ENCODE measurements at regions not wholly inside any gene's neighbourhood (a gene's known extent, or its start where the extent isn't known, plus 50 kb on each side); places are given as distances from the start of the nearest gene placed in this dataset.

GRCh38 chr13:39981056-39981455 is 325.6 kb downstream of the COG6 start:
- no peak for DNase-seq

GRCh38 chr13:39982745-39983144 is 327.3 kb downstream of the COG6 start:
- no peak for DNase-seq

DNA sequence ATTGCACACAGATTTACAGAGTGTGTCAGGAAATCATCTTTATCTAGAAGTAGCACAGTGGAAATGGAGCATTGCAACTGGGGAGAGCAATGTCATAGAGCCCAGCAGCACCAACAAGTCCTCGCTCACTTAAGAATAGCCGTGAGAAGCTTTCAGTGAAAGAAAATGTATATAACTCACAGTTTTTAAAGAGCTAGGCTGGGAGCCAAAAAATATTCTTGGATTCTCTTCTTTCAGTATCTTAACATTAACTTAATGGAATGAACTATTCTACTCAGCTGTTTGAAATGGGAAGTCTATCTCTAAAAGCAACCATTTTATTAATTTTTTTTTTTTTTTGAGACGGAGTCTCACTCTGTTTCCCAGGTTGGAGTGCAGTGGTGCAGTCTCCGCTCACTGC is 329.6 kb downstream of the COG6 start:
- no peak for DNase-seq

GRCh38 chr13:39988351-39988750 is 332.9 kb downstream of the COG6 start:
- DNase-seq = no peak

GRCh38 chr13:39998166-39998565 is 342.7 kb downstream of the COG6 start:
- peak; percentile 19 for DNase-seq

GRCh38 chr13:40002016-40002415 is 346.6 kb downstream of the COG6 start:
- DNase-seq = no peak

- no peak for DNase-seq
These were observed 358.1 kb downstream of the COG6 start for GRCh38 chr13:40013554-40013953.

DNA sequence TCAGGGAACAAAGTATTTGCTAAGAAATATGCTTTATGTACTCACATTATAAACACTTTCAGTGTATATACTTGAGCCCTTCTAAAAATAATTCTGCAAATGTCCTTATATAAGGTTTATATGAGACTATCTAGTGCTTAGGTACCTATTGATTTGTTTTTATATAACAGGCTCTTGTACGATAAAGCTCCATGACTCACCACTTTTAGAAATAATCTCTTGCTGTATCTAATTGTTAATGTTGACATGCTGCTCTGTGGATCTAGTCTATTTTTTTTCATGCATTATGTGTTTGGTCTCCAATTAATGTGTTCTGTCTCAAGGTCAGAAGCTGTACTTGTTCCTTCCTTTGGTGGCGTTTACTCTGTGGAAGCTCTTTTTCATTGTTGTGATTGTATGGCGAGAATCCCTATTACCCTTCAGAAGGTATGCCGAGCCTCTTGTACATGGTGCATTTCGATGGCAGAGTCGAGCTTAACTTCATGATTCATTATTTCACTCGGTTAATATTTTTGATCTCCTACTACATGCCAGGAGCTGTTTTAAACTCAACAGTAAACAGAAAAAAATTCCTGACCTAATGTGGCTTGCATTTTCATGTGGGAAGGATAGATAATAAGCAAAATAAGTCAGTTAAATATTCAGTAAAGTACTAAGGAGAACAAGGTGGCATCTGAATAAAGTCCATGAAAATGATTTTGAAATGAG is 361.6 kb downstream of the COG6 start:
- DNase-seq = no peak

- no peak for DNase-seq
These were observed 362.3 kb downstream of the COG6 start for GRCh38 chr13:40017662-40018262.

- no peak for DNase-seq
These were observed 368.2 kb downstream of the COG6 start for GRCh38 chr13:40023595-40024203.

- DNase-seq = no peak
These were observed 368.9 kb downstream of the COG6 start for GRCh38 chr13:40024204-40024966.

- DNase-seq = no peak
These were observed 369.7 kb downstream of the COG6 start for GRCh38 chr13:40024967-40025714.

DNA sequence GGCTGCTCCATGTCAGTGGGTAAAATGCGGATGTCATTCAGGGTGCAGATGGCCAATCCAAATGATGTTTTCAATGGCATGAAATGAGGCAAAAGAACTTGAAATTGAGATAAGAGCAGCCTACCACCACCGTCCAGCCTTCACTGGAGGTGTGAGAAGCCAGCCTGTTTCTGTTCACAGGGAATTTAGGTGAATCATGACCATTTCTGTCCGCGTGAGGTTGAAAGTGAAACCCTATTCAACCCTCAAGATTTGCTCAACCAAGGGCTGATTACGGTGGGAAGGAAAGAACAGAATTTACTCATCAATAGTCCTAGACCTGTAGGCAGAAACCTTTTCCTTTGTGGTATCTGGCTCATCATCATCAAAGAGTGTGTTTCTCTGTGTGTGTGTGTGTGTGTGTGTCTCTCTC is 370.7 kb downstream of the COG6 start:
- DNase-seq = peak; percentile 81

- DNase-seq = peak; percentile 54
These were observed 371.3 kb downstream of the COG6 start for GRCh38 chr13:40026741-40027140.

GRCh38 chr13:40028446-40028845 is 373.0 kb downstream of the COG6 start:
- no peak for DNase-seq

DNA sequence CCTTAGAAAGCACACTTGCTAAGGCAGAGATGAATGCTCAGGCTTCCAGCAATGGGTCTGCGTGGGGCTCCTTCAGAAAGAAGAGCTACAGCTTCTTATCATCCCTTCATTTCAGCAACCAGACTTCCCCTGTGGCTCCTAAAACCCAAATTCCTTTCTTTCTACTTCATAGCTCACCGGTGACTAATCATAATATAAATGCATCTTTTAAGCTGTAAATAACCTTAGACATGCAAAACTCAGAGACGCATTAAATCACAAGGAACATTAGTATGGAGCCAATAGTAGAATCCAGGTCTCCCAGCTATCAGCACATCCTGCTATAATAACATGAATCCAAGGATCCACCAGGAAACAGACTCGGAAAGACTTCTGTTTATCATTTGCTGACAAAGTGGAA is 375.6 kb downstream of the COG6 start:
- no peak for DNase-seq

DNA sequence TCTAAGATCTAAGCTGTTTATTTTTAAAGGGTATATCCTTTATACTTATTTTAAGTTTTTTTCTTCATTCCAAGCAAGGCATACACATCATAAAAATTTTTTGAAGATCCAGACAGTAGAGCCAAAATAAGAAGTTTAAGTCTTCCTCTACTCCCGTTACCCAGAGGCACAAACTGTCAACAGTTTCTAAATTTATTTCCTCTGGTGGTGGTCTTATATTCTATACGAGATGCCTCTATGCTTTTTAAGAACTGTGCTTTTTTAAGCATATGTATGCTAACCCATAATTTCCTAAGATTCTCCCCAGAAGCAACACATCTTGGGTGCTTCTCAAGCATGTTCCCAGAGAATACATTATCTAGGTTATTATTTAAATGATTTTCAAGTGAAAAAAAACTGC is 383.6 kb downstream of the COG6 start:
- no peak for DNase-seq

- DNase-seq = no peak
These were observed 387.5 kb downstream of the COG6 start for GRCh38 chr13:40042991-40043390.

DNA sequence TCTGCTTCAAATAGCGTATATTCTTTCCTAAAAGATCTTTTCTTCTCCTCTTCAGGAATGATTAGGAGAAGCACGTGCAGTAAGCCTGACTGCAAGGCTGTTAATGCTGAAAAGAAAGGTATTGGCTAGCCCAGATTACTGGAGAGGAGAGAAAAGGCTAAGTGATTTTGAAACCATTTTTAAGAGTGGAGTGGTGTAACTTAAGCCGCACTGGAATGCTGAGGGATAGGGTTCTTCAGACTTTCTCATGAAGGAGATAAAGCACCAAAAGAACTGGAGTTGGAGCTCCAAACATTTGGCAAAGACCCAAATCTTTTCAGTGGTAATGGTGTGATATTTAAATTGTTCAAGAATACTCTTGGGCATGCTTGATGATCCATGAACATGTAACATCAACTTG is 388.3 kb downstream of the COG6 start:
- DNase-seq = no peak

DNA sequence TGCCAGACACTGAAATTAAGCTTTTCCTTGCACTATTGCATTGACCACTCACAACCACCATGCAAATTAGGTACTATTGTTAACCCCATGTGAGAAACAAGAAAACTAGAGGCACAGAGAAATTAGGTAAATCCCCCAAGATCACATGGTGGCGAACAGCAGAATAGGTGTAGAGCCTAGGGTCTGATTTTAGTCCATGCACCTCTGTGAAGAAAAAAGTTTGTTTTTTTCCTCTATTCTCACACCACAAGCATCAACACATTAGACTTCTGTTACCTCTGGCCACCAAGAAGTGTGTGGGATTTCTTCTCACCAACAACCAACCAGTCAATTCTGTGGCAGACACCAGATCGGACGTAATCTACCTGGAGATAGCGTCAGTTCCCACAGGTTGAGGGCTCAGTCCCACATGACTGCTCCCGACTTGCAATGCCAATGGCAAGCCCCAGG is 391.9 kb downstream of the COG6 start:
- no peak for DNase-seq

DNA sequence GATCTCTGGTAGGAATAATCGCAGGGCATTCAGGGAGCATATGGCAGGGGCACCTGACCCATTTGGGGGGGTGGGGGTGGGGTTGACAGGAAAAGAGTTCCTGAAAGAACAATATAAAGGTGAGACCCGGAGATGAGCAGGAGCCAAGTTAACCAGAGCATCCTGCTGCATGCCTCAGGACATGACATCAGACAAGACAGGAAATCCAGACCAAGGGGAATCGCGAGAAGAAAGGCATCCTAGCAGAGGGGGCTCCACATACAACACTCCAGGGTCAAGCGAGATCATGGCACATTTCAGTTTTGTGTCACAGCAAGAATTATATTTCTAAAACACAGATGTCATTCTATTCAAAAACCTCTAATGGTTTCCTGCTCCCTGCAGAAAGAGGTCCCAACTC is 393.1 kb downstream of the COG6 start:
- DNase-seq = no peak

- DNase-seq = no peak
These were observed 397.5 kb downstream of the COG6 start for GRCh38 chr13:40052954-40053353.

GRCh38 chr13:40053401-40053800 is 397.9 kb downstream of the COG6 start:
- DNase-seq = no peak

All from CD4-positive, alpha-beta T cell treated with Interleukin-4 for 4 hours (primary cell).